ENCODE measurements at regions not wholly inside any gene's neighbourhood (a gene's known extent, or its start where the extent isn't known, plus 50 kb on each side); places are given as distances from the start of the nearest gene placed in this dataset.

DNA sequence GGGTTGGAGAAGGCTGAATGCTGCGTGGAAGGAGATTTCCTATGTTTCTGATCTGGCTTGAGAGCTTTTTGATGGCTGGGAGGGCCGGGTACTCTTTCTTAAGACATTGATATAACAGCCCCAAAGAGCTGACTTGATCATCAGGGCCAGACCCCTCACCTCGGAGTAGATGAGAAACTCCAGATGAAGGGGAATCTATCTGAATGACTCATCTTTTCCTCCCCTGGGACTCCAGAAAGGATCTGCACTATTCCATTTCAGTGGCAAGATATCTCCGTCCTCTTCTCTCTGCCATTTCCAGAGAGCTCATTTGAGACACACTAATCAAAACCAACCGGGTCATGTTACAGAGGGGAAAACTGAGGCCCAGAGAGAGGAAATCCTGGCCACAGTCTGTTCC is 92.9 kb upstream of the MSX1 start:
- TF ChIP-seq, protein P1, sequence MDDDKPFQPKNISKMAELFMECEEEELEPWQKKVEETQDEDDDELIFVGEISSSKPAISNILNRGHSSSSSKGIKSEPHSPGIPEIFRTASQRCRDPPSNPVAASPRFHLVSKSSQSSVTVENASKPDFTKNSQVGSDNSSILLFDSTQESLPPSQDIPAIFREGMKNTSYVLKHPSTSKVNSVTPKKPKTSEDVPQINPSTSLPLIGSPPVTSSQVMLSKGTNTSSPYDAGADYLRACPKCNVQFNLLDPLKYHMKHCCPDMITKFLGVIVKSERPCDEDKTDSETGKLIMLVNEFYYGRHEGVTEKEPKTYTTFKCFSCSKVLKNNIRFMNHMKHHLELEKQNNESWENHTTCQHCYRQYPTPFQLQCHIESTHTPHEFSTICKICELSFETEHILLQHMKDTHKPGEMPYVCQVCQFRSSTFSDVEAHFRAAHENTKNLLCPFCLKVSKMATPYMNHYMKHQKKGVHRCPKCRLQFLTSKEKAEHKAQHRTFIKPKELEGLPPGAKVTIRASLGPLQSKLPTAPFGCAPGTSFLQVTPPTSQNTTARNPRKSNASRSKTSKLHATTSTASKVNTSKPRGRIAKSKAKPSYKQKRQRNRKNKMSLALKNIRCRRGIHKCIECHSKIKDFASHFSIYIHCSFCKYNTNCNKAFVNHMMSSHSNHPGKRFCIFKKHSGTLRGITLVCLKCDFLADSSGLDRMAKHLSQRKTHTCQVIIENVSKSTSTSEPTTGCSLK (tag by site-specific recombination; IDR thresholded peaks at IDR 0.05) = no peak
- TF ChIP-seq, protein P2, sequence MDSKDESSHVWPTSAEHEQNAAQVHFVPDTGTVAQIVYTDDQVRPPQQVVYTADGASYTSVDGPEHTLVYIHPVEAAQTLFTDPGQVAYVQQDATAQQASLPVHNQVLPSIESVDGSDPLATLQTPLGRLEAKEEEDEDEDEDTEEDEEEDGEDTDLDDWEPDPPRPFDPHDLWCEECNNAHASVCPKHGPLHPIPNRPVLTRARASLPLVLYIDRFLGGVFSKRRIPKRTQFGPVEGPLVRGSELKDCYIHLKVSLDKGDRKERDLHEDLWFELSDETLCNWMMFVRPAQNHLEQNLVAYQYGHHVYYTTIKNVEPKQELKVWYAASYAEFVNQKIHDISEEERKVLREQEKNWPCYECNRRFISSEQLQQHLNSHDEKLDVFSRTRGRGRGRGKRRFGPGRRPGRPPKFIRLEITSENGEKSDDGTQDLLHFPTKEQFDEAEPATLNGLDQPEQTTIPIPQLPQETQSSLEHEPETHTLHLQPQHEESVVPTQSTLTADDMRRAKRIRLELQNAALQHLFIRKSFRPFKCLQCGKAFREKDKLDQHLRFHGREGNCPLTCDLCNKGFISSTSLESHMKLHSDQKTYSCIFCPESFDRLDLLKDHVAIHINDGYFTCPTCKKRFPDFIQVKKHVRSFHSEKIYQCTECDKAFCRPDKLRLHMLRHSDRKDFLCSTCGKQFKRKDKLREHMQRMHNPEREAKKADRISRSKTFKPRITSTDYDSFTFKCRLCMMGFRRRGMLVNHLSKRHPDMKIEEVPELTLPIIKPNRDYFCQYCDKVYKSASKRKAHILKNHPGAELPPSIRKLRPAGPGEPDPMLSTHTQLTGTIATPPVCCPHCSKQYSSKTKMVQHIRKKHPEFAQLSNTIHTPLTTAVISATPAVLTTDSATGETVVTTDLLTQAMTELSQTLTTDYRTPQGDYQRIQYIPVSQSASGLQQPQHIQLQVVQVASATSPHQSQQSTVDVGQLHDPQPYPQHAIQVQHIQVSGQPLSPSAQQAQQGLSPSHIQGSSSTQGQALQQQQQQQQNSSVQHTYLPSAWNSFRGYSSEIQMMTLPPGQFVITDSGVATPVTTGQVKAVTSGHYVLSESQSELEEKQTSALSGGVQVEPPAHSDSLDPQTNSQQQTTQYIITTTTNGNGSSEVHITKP (tag by site-specific recombination; IDR thresholded peaks at IDR 0.05) = 0 out of 2 replicates have a peak, but pooled peaks have one; percentile 38
- H3K4me3 ChIP-seq (ENCODE audit: low read depth, low read length) = no peak overlapping the region
- CTCF ChIA-PET = interaction anchor here (0.8 kb wide), 1 partner anchor 13 kb away, joined by 3 read pairs; no protein-coding TSS in a partner anchor
- H3K36me3 ChIP-seq (ENCODE audit: control insufficient read depth in 2 of 2, insufficient read depth in 1 of 2, low read length in 2 of 2) = no peaks in the 10 kb centered on the region
- POLR2A ChIA-PET = interaction anchor here (0.6 kb wide), 1 partner anchor 92 kb away, joined by 5 read pairs; no protein-coding TSS in a partner anchor
- H3K9me3 ChIP-seq (ENCODE audit: control insufficient read depth, insufficient read depth, low read depth, low read length) = no peaks in the 10 kb centered on the region
- H3K27ac ChIP-seq (ENCODE audit: extremely low read depth, low read depth, low read length) = no peak overlapping the region
- peaks cover 3% of the 10 kb centered on the region; the same call in 1 of the 2 replicates for H3K4me1 ChIP-seq (ENCODE audit: control insufficient read depth, insufficient read depth, low read length)

DNA sequence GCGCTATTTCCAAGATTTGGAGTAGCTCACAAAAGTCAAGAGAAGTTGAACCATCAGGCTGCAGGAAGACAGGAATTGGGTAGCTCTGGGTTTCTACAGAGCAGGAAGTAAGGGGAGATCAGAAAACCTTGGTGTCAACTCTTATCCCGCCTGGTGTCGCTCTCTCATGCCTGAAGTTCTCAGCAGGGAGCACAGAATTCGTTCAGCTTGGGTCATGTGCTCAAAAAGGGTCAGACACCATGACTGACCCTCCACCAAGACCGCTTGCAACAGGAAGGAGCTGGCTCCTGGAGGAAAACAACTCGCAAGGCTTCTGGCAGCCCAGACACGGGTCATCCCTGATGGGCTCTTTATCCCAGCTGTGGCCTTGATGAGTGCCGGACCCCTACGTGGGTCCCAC is 93.7 kb upstream of the MSX1 start:
- POLR2A ChIA-PET = interaction anchor here (0.6 kb wide), 1 partner anchor 93 kb away, joined by 5 read pairs; no protein-coding TSS in a partner anchor
- Histone ChIP-seq H3K9me3 (ENCODE audit: control insufficient read depth, insufficient read depth, low read depth, low read length) (no peaks in the 10 kb centered on the region), H3K36me3 (ENCODE audit: control insufficient read depth in 2 of 2, insufficient read depth in 1 of 2, low read length in 2 of 2) (no peaks in the 10 kb centered on the region), H3K27ac (ENCODE audit: extremely low read depth, low read depth, low read length) (no peak overlapping the region), H3K4me3 (ENCODE audit: low read depth, low read length) (no peak overlapping the region), H3K4me1 (ENCODE audit: control insufficient read depth, insufficient read depth, low read length) (peaks cover 3% of the 10 kb centered on the region; the same call in 1 of the 2 replicates)
- TF ChIP-seq, protein P3, sequence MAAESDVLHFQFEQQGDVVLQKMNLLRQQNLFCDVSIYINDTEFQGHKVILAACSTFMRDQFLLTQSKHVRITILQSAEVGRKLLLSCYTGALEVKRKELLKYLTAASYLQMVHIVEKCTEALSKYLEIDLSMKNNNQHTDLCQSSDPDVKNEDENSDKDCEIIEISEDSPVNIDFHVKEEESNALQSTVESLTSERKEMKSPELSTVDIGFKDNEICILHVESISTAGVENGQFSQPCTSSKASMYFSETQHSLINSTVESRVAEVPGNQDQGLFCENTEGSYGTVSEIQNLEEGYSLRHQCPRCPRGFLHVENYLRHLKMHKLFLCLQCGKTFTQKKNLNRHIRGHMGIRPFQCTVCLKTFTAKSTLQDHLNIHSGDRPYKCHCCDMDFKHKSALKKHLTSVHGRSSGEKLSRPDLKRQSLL (tag by site-specific recombination; IDR thresholded peaks at IDR 0.05) = no peak
- TF ChIP-seq, protein P4, sequence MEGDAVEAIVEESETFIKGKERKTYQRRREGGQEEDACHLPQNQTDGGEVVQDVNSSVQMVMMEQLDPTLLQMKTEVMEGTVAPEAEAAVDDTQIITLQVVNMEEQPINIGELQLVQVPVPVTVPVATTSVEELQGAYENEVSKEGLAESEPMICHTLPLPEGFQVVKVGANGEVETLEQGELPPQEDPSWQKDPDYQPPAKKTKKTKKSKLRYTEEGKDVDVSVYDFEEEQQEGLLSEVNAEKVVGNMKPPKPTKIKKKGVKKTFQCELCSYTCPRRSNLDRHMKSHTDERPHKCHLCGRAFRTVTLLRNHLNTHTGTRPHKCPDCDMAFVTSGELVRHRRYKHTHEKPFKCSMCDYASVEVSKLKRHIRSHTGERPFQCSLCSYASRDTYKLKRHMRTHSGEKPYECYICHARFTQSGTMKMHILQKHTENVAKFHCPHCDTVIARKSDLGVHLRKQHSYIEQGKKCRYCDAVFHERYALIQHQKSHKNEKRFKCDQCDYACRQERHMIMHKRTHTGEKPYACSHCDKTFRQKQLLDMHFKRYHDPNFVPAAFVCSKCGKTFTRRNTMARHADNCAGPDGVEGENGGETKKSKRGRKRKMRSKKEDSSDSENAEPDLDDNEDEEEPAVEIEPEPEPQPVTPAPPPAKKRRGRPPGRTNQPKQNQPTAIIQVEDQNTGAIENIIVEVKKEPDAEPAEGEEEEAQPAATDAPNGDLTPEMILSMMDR (tag by site-specific recombination; IDR thresholded peaks at IDR 0.05) = no peak
- TF ChIP-seq ZNF248 (tag by site-specific recombination; IDR thresholded peaks at IDR 0.05) (no peak), ZNF138 (tag by site-specific recombination; IDR thresholded peaks at IDR 0.05; ENCODE audit: borderline replicate concordance) (no peak), ZNF335 (tag by site-specific recombination; conservative IDR thresholded peaks at IDR 0.05) (no peak), ZNF19 (tag by site-specific recombination; IDR thresholded peaks at IDR 0.05; ENCODE audit: low read depth) (no peak), ZFP41 (tag by site-specific recombination; IDR thresholded peaks at IDR 0.05; ENCODE audit: borderline replicate concordance) (no peak), ZFHX2 (tag by site-specific recombination; conservative IDR thresholded peaks at IDR 0.05) (no peak), ZNF830 (tag by site-specific recombination; IDR thresholded peaks at IDR 0.05; ENCODE audit: low read depth) (no peak), ZBTB20 (tag by site-specific recombination; IDR thresholded peaks at IDR 0.05) (no peak), HOXA7 (CRISPR knock-in tag; IDR thresholded peaks at IDR 0.05; ENCODE audit: borderline replicate concordance) (no peak)
- TF ChIP-seq, protein P5, sequence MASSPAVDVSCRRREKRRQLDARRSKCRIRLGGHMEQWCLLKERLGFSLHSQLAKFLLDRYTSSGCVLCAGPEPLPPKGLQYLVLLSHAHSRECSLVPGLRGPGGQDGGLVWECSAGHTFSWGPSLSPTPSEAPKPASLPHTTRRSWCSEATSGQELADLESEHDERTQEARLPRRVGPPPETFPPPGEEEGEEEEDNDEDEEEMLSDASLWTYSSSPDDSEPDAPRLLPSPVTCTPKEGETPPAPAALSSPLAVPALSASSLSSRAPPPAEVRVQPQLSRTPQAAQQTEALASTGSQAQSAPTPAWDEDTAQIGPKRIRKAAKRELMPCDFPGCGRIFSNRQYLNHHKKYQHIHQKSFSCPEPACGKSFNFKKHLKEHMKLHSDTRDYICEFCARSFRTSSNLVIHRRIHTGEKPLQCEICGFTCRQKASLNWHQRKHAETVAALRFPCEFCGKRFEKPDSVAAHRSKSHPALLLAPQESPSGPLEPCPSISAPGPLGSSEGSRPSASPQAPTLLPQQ (tag by site-specific recombination; IDR thresholded peaks at IDR 0.05) = no peak
- TF ChIP-seq, protein P6, sequence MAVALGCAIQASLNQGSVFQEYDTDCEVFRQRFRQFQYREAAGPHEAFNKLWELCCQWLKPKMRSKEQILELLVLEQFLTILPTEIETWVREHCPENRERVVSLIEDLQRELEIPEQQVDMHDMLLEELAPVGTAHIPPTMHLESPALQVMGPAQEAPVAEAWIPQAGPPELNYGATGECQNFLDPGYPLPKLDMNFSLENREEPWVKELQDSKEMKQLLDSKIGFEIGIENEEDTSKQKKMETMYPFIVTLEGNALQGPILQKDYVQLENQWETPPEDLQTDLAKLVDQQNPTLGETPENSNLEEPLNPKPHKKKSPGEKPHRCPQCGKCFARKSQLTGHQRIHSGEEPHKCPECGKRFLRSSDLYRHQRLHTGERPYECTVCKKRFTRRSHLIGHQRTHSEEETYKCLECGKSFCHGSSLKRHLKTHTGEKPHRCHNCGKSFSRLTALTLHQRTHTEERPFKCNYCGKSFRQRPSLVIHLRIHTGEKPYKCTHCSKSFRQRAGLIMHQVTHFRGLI (tag by site-specific recombination; IDR thresholded peaks at IDR 0.05) = no peak
- CTCF ChIA-PET = interaction anchor here (0.8 kb wide), 1 partner anchor 87 kb away, joined by 3 read pairs; no protein-coding TSS in a partner anchor

All from HEK293 (cell line).